H1 (cell line): ENCODE measurements at regions not wholly inside any gene's neighbourhood (a gene's known extent, or its start where the extent isn't known, plus 50 kb on each side); places are given as distances from the start of the nearest gene placed in this dataset.

Experiments used
- CTCF ChIA-PET: fragments of 300-600 bp; sonication (Branson Sonifier 250); formaldehyde crosslinking; loops from one replicate; lab custom pipeline; 2021; ENCODE audit not compliant: partially characterized antibody; lab: Charles Lee
- POLR2A ChIA-PET: fragments of 300-600 bp; sonication (Branson Sonifier 250); formaldehyde crosslinking; loops from one replicate; lab custom pipeline; 2021; ENCODE audit warnings: inconsistent platforms; ENCODE audit not compliant: partially characterized antibody; lab: Charles Lee
- DNase-seq, 2 experiments: peaks; one replicate each; pipeline versions ENCODE4 v3.0.0 to v3.0.0-alpha.2; 2010 to 2022; ENCODE audit warnings: low spot score in 2 of 2, low read depth in 1 of 2, mixed read lengths in 1 of 2
- FAIRE-seq: peaks from 2 replicates; lab custom pipeline; 2011; peaks lifted over from hg19 to GRCh38; lab: Jason Lieb, UNC
- H2AFZ ChIP-seq: 2 replicates; pipeline ENCODE4 v1.8.1; 2012; ENCODE audit warnings: low read length, inconsistent platforms
- H2AK5ac ChIP-seq: 2 replicates; pipeline ENCODE4 v1.6.1; 2013; ENCODE audit warnings: low read depth, low read length
- H2BK120ac ChIP-seq: replicated peaks from 2 replicates; pipeline ENCODE3; 2013; ENCODE audit warnings: low read depth, low read length, inconsistent platforms
- H2BK12ac ChIP-seq: 2 replicates; pipeline ENCODE4 v1.6.1; 2013; ENCODE audit warnings: low read depth, low read length
- H2BK15ac ChIP-seq: 2 replicates; pipeline ENCODE4 v1.6.1; 2013; ENCODE audit warnings: low read length
- H2BK20ac ChIP-seq: 2 replicates; pipeline ENCODE4 v1.6.1; 2013; ENCODE audit warnings: low read length
- H2BK5ac ChIP-seq: 2 replicates; pipeline ENCODE4 v1.6.1; 2013; ENCODE audit warnings: low read depth, low read length
- H3K14ac ChIP-seq: 2 replicates; pipeline ENCODE4 v1.6.1; 2013; ENCODE audit warnings: inconsistent platforms; ENCODE audit not compliant: insufficient read length
- H3K18ac ChIP-seq: 2 replicates; pipeline ENCODE4 v1.6.1; 2013; ENCODE audit warnings: low read length; ENCODE audit errors: extremely low read depth
- H3K23ac ChIP-seq: 2 replicates; pipeline ENCODE4 v1.6.1; 2013; ENCODE audit warnings: inconsistent platforms; ENCODE audit not compliant: insufficient read length
- H3K23me2 ChIP-seq: 2 replicates; pipeline ENCODE4 v1.6.1; 2013; ENCODE audit warnings: low read depth, low read length
- H3K27ac ChIP-seq: 2 replicates; pipeline ENCODE4 v1.6.1; 2011; ENCODE audit warnings: low read depth, low read length, inconsistent platforms
- H3K27me3 ChIP-seq, 4 experiments: replicated peaks in 1 of 4; 1 replicate in 1 of 4; 2 replicates in 3 of 4; pipeline versions ENCODE4 v1.6.1 to v1.8.1; 2011 to 2013; ENCODE audit warnings: low read length in 3 of 4, mild to moderate bottlenecking in 3 of 4, inconsistent platforms in 2 of 4, mixed read lengths in 2 of 4, moderate library complexity in 1 of 4; ENCODE audit not compliant: control insufficient read depth in 3 of 4, insufficient read depth in 3 of 4; ENCODE audit errors: extremely low read depth in 1 of 4
- H3K36me3 ChIP-seq, 4 experiments: 2 replicates each; pipeline versions ENCODE4 v1.6.1 to v1.8.1; 2011 to 2013; ENCODE audit warnings: mild to moderate bottlenecking in 4 of 4, low read length in 3 of 4, moderate library complexity in 2 of 4, control low read depth in 1 of 4, inconsistent platforms in 1 of 4; ENCODE audit not compliant: insufficient read depth in 4 of 4, control insufficient read depth in 2 of 4
- H3K4ac ChIP-seq: replicated peaks from 2 replicates; pipeline ENCODE3; 2013; ENCODE audit warnings: low read length, low read depth, mixed read lengths, inconsistent platforms; ENCODE audit not compliant: insufficient read length
- H3K4me1 ChIP-seq, 4 experiments: replicated peaks in 1 of 4; 1 replicate in 1 of 4; 2 replicates in 3 of 4; pipeline versions ENCODE4 v1.6.1 to v1.8.1; 2011 to 2013; ENCODE audit warnings: low read length in 3 of 4, inconsistent platforms in 2 of 4, mixed read lengths in 1 of 4; ENCODE audit not compliant: insufficient read depth in 4 of 4, control insufficient read depth in 3 of 4
- H3K4me2 ChIP-seq, 2 experiments: 2 replicates each; pipeline versions ENCODE4 v1.6.1 to v1.8.1; 2011 to 2013; ENCODE audit warnings: low read depth in 2 of 2, low read length in 2 of 2, control low read depth in 1 of 2, inconsistent platforms in 1 of 2, mild to moderate bottlenecking in 1 of 2; ENCODE audit not compliant: insufficient read depth in 1 of 2
- H3K4me3 ChIP-seq, 4 experiments: fragments of 200-600, 300-600 bp in 1 of 4; sonication (generic), shearing (Covaris generic), sonication (Bioruptor Twin) in 1 of 4; 2 replicates each; pipeline versions ENCODE4 v1.5.1 to v1.8.1; 2011 to 2016; ENCODE audit warnings: low read length in 4 of 4, low read depth in 3 of 4, control low read depth in 2 of 4, inconsistent platforms in 2 of 4, mild to moderate bottlenecking in 2 of 4, mixed read lengths in 1 of 4, moderate library complexity in 1 of 4; ENCODE audit not compliant: insufficient read depth in 2 of 4; ENCODE audit errors: extremely low read depth in 1 of 4
- H3K56ac ChIP-seq: replicated peaks from 2 replicates; pipeline ENCODE3; 2013; ENCODE audit warnings: low read depth, mild to moderate bottlenecking, mixed read lengths, low read length, inconsistent platforms; ENCODE audit not compliant: insufficient read length
- H3K79me1 ChIP-seq: 2 replicates; pipeline ENCODE4 v1.6.1; 2013; ENCODE audit warnings: low read depth, low read length, control low read depth
- H3K79me2 ChIP-seq, 2 experiments: 2 replicates each; pipeline versions ENCODE4 v1.6.1 to v1.8.1; 2012 to 2013; ENCODE audit warnings: low read length in 2 of 2, mild to moderate bottlenecking in 2 of 2, inconsistent platforms in 1 of 2; ENCODE audit not compliant: insufficient read depth in 2 of 2, control insufficient read depth in 1 of 2
- H3K9ac ChIP-seq, 4 experiments: replicated peaks in 1 of 4; 1 replicate in 1 of 4; 2 replicates in 3 of 4; pipeline versions ENCODE4 v1.6.1 to v1.8.1; 2011 to 2013; ENCODE audit warnings: low read depth in 3 of 4, low read length in 3 of 4, control low read depth in 2 of 4, mild to moderate bottlenecking in 2 of 4, moderate library complexity in 2 of 4, inconsistent platforms in 1 of 4; ENCODE audit errors: extremely low read depth in 1 of 4
- H3K9me3 ChIP-seq, 2 experiments: 2 replicates each; pipeline versions ENCODE4 v1.6.1 to v1.8.1; 2012 to 2013; ENCODE audit warnings: mild to moderate bottlenecking in 2 of 2, moderate library complexity in 2 of 2, control low read depth in 1 of 2, inconsistent platforms in 1 of 2, low read depth in 1 of 2, low read length in 1 of 2, mixed read lengths in 1 of 2; ENCODE audit not compliant: insufficient read depth in 2 of 2
- H4K20me1 ChIP-seq, 2 experiments: replicated peaks in 1 of 2; 2 replicates each; pipeline versions ENCODE3 to v1.8.1; 2011 to 2013; ENCODE audit warnings: inconsistent platforms in 2 of 2, low read length in 2 of 2, mild to moderate bottlenecking in 1 of 2; ENCODE audit not compliant: insufficient read depth in 2 of 2, control insufficient read depth in 1 of 2
- H4K5ac ChIP-seq: 2 replicates; pipeline ENCODE4 v1.6.1; 2013; ENCODE audit warnings: low read length, low read depth, mixed read lengths, inconsistent platforms; ENCODE audit not compliant: insufficient read length
- H4K8ac ChIP-seq: 2 replicates; pipeline ENCODE4 v1.8.0; 2013; ENCODE audit warnings: mild to moderate bottlenecking, moderate library complexity, low read length, inconsistent platforms; ENCODE audit not compliant: insufficient read depth; ENCODE audit errors: extremely low read depth
- H4K91ac ChIP-seq: replicated peaks from 2 replicates; pipeline ENCODE3; 2013; ENCODE audit warnings: low read length, mixed read lengths, inconsistent platforms; ENCODE audit not compliant: insufficient read length
- EZH2 ChIP-seq: fragments of 200-600 bp; sonication (generic); IDR thresholded peaks from 2 replicates; pipeline ENCODE4 v1.7.1; 2012; ENCODE audit warnings: low read depth, mild to moderate bottlenecking, moderate library complexity, low read length, inconsistent platforms; ENCODE audit not compliant: severe bottlenecking
- KDM4A ChIP-seq: IDR thresholded peaks from one replicate; pipeline ENCODE4 v1.7.1; 2012; ENCODE audit warnings: low read depth, mild to moderate bottlenecking, moderate library complexity, low read length, inconsistent platforms; ENCODE audit not compliant: severe bottlenecking
- NRF1 ChIP-seq: IDR thresholded peaks from 2 replicates; pipeline ENCODE4 v1.6.1; 2011; ENCODE audit warnings: mild to moderate bottlenecking, low read depth, low read length, improper control_type of control experiment
- POLR2AphosphoS5 ChIP-seq: IDR thresholded peaks from 2 replicates; pipeline ENCODE4 v1.6.1; 2011; ENCODE audit warnings: low read depth, low read length
- SP1 ChIP-seq: IDR thresholded peaks from 2 replicates; pipeline ENCODE4 v1.6.1; 2011; ENCODE audit warnings: low read depth, low read length
- SP2 ChIP-seq: IDR thresholded peaks from 2 replicates; pipeline ENCODE4 v1.6.1; 2012; ENCODE audit warnings: mild to moderate bottlenecking, low read length, inconsistent platforms
- SRF ChIP-seq: IDR thresholded peaks from 2 replicates; pipeline ENCODE4 v1.6.1; 2011; ENCODE audit warnings: mild to moderate bottlenecking, low read depth, low read length, moderate library complexity
- WGBS, 2 experiments: shearing (Covaris generic) in 1 of 2; methylation state at CpG; one replicate each; pipeline versions ENCODE4 v1.1.6 to v1.1.7; 2013 to 2015; ENCODE audit warnings: low lambda C conversion rate in 2 of 2, mixed read lengths in 2 of 2, inconsistent platforms in 1 of 2, low coverage in 1 of 2, missing lambda C conversion rate in 1 of 2; ENCODE audit not compliant: insufficient replicate concordance in 2 of 2, insufficient coverage in 1 of 2, insufficient read length in 1 of 2; ENCODE audit errors: extremely low coverage in 1 of 2, missing lambda C conversion rate in 1 of 2; 5-methylcytosine and 5-hydroxymethylcytosine counted together
- TF ChIP-seq, protein P1 (sequence below), 3 experiments: IDR thresholded peaks; 1 replicate in 2 of 3; 2 replicates in 1 of 3; pipeline versions ENCODE4 v1.5.1 to v1.6.1; 2011; ENCODE audit warnings: low read length in 3 of 3, mild to moderate bottlenecking in 3 of 3, inconsistent platforms in 2 of 3, low read depth in 1 of 3, moderate library complexity in 1 of 3; ENCODE audit not compliant: insufficient read depth in 1 of 3; ENCODE audit errors: control extremely low read depth in 1 of 3
- TF ChIP-seq, protein P2 (sequence below): IDR thresholded peaks from 2 replicates; pipeline ENCODE4 v1.6.1; 2012; ENCODE audit warnings: low read length, inconsistent platforms
- TF ChIP-seq, protein P3 (sequence below): IDR thresholded peaks from 2 replicates; pipeline ENCODE4 v1.6.1; 2011; ENCODE audit warnings: low read depth, mild to moderate bottlenecking, low read length; ENCODE audit not compliant: insufficient read depth

DNA sequence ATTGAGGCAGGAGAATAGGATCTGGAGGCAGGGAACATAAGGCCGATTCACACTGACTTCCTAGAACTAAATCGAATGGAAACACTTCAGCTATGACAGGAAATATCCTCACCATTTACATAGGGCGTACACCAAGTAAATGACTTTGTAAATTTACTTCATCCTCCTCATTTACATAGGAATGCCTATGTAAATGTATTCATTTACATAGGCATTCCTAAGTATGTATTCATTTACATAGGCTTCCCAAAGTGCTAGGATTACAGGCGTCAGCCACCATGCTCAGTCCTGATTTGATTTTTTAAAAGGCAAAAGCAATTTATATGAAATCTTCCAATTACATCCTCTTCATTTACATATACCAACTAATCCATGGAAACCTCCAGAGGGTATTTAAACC is 133.1 kb upstream of the RFC3 start:
- Histone ChIP-seq H2BK120ac (no peak overlapping the region), H3K4ac (no peak overlapping the region), H2AFZ (no peak overlapping the region), H3K23ac (no peak overlapping the region), H2BK12ac (no peak overlapping the region), H2BK5ac (no peak overlapping the region), H3K27me3 (no peaks in the 10 kb centered on the region), H3K4me3 (no peak overlapping the region), H3K9me3 (peaks cover 30 to 34% of the 10 kb centered on the region in 2 experiments), H3K27ac (no peak overlapping the region), H3K18ac (no peak overlapping the region), H3K79me2 (no peaks in the 10 kb centered on the region), H2BK15ac (no peak overlapping the region), H3K36me3 (no peaks in the 10 kb centered on the region), H3K56ac (no peak overlapping the region), H4K5ac (no peak overlapping the region), H3K23me2 (peaks cover under 1% of the 10 kb centered on the region; the same call in 1 of the 2 replicates), H4K20me1 (no peaks in the 10 kb centered on the region), H3K14ac (no peak overlapping the region), H3K9ac (no peak overlapping the region), H2AK5ac (no peak overlapping the region), H2BK20ac (no peak overlapping the region), H4K8ac (no peak overlapping the region), H3K4me1 (no peaks in the 10 kb centered on the region), H3K79me1 (no peaks in the 10 kb centered on the region), H4K91ac (no peak overlapping the region), H3K4me2 (no peak overlapping the region)
- FAIRE-seq (no peak), DNase-seq (no peak)
- ChIA-PET POLR2A (no interaction called here), CTCF (no interaction called here)
- 81% methylated on average over 4 of the region's 4 CpGs; no CpG with 5 or more reads in 1 of the 2 experiments for WGBS, 2 experiments
- TF ChIP-seq SP2 (no peak), KDM4A (no peak), EZH2 (no peak), SP1 (no peak), NRF1 (no peak), SRF (no peak), POLR2AphosphoS5 (no peak)
- TF ChIP-seq, protein P1, sequence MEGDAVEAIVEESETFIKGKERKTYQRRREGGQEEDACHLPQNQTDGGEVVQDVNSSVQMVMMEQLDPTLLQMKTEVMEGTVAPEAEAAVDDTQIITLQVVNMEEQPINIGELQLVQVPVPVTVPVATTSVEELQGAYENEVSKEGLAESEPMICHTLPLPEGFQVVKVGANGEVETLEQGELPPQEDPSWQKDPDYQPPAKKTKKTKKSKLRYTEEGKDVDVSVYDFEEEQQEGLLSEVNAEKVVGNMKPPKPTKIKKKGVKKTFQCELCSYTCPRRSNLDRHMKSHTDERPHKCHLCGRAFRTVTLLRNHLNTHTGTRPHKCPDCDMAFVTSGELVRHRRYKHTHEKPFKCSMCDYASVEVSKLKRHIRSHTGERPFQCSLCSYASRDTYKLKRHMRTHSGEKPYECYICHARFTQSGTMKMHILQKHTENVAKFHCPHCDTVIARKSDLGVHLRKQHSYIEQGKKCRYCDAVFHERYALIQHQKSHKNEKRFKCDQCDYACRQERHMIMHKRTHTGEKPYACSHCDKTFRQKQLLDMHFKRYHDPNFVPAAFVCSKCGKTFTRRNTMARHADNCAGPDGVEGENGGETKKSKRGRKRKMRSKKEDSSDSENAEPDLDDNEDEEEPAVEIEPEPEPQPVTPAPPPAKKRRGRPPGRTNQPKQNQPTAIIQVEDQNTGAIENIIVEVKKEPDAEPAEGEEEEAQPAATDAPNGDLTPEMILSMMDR (IDR thresholded peaks at IDR 0.05; ENCODE audit: control extremely low read depth in 1 of 3, insufficient read depth in 1 of 3, low read depth in 1 of 3, low read length in 3 of 3), result no peak
- TF ChIP-seq, protein P2, sequence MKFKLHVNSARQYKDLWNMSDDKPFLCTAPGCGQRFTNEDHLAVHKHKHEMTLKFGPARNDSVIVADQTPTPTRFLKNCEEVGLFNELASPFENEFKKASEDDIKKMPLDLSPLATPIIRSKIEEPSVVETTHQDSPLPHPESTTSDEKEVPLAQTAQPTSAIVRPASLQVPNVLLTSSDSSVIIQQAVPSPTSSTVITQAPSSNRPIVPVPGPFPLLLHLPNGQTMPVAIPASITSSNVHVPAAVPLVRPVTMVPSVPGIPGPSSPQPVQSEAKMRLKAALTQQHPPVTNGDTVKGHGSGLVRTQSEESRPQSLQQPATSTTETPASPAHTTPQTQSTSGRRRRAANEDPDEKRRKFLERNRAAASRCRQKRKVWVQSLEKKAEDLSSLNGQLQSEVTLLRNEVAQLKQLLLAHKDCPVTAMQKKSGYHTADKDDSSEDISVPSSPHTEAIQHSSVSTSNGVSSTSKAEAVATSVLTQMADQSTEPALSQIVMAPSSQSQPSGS, result no peak
- TF ChIP-seq, protein P3, sequence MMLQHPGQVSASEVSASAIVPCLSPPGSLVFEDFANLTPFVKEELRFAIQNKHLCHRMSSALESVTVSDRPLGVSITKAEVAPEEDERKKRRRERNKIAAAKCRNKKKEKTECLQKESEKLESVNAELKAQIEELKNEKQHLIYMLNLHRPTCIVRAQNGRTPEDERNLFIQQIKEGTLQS, result no peak
